Stimulated activated memory B cell treated with anti-CD40 and anti-IgM and Interleukin-4, amounts not matched to agents 10 μg/mL and 1 μg/mL and 100 μg/mL, for 72 hours (primary cell): ENCODE measurements at regions not wholly inside any gene's neighbourhood (a gene's known extent, or its start where the extent isn't known, plus 50 kb on each side); places are given as distances from the start of the nearest gene placed in this dataset.
A peak's percentile ranks its signal among the peaks of the same experiment; 100 is the strongest.
"Not testable (repeated sequence)": the region's sequence is repeated elsewhere in the genome, so short reads cannot be mapped to it uniquely, and the experiment has no call there.

Experiments used
- ATAC-seq: fragments of 150-1000 bp; cut with Tn5 transposase; 2 replicates; pipeline ENCODE4 v1.10.0; 2021
- H3K27ac Mint-ChIP-seq: one replicate; pipeline ENCODE4 v1.8.0; 2022; ENCODE audit warnings: mild to moderate bottlenecking, mixed read lengths
- H3K27me3 Mint-ChIP-seq: one replicate; pipeline ENCODE4 v1.8.0; 2022; ENCODE audit warnings: mixed read lengths
- H3K36me3 Mint-ChIP-seq: one replicate; pipeline ENCODE4 v1.8.0; 2022; ENCODE audit warnings: mixed read lengths
- H3K4me1 Mint-ChIP-seq: one replicate; pipeline ENCODE4 v1.8.0; 2022; ENCODE audit warnings: mixed read lengths
- H3K4me3 Mint-ChIP-seq: one replicate; pipeline ENCODE4 v1.8.0; 2022; ENCODE audit warnings: mild to moderate bottlenecking, moderate library complexity, mixed read lengths
- H3K9me3 Mint-ChIP-seq: one replicate; pipeline ENCODE4 v1.8.0; 2022; ENCODE audit warnings: mixed read lengths

DNA sequence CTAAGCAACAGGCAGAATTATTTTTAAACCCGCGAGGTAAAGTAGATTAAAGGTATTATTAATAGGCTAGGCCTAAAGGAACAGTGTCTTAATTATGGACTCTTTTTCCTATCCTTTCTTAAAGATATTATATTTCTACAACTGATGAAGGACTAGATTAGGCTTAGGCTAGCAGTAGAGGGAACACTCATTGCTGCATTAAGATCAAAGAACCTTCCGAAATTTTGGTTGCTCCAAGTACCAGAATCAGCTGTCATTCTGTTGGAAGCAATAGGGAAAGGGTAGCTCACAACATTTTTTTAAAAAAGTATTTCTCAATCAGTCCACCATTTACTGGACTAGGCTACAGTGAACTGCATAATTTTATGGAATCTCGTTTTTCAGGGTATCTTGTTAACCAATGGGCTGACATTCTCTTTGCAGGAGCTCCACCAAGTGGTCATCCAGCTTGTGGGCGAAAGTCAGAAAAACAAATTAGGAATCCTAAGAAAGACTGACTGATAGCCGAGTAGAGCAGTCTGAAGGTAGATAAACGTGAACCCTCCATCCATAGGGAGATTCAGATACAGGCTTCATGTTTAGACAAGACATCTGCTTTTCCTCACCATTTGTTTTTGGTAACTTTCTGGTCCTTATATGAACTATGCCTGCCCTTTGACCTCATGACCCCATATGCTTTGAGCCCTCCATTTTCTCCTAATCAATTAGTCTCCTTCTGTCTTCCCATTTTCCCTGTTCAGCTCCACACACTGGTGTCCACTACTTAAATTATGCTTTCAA is 103.6 kb upstream of the CHD1 start:
- Mint-ChIP-seq H3K4me1 (peaks cover 78% of the 10 kb centered on the region), H3K36me3 (no peaks in the 10 kb centered on the region), H3K27me3 (no peaks in the 10 kb centered on the region), H3K27ac (peak overlapping the region; percentile 80), H3K4me3 (peak overlapping the region; percentile 80), H3K9me3 (no peaks in the 10 kb centered on the region)
- ATAC-seq = peak; percentile 57

DNA sequence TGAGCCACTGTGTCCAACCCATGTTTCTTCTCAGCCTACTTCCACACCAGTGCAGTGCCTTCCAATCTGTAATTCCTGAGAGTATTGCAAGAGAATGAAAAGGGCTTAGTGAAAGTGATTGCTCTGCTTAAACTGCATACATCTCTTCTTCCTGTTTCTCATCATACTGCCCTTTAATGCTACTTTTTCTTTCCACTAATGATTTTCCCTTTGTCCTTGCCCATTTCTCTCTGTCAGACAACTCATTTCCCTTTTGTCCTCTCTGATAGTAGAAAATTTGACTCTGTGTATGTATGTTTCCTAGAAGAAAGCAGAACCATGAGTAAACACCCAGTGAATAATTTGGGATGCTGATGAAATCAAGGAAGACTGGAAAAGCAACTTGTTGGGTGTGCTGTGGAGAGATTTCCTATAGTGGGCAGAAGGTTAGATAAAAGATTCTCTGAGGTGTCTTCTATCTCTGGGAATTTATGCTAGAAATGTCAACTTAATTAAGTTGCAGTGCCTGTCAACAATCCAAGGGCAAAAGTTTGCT is 102.2 kb upstream of the CHD1 start:
- H3K27me3 Mint-ChIP-seq = no peaks in the 10 kb centered on the region
- peak overlapping the region; percentile 1 for H3K4me3 Mint-ChIP-seq
- no peaks in the 10 kb centered on the region for H3K9me3 Mint-ChIP-seq
- no peak for ATAC-seq
- H3K36me3 Mint-ChIP-seq = no peaks in the 10 kb centered on the region
- H3K4me1 Mint-ChIP-seq = peaks cover 79% of the 10 kb centered on the region
- peak overlapping the region; percentile 87 for H3K27ac Mint-ChIP-seq

DNA sequence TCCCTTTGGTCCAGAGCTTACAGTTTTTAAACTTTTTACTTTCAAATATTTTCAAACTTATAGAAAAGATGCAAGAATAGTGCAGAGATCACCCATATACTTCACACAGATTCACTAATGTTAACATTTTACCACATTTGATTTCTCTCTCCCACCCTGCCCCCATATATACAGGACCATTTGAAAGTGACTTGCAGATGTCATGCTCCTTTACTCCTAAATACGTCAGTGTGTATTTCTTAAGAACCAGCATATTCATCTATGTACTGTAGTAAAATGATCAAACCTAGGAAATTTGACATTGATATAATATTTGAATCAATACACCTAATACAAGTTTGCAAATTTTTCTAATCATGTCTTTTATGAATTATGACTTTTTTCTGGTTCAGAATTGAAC is 100.4 kb upstream of the CHD1 start:
- no peaks in the 10 kb centered on the region for H3K36me3 Mint-ChIP-seq
- no peak for ATAC-seq
- H3K4me3 Mint-ChIP-seq = no peak overlapping the region
- H3K27ac Mint-ChIP-seq = peak overlapping the region; percentile 87
- H3K9me3 Mint-ChIP-seq = no peaks in the 10 kb centered on the region
- no peaks in the 10 kb centered on the region for H3K27me3 Mint-ChIP-seq
- peaks cover 91% of the 10 kb centered on the region for H3K4me1 Mint-ChIP-seq

DNA sequence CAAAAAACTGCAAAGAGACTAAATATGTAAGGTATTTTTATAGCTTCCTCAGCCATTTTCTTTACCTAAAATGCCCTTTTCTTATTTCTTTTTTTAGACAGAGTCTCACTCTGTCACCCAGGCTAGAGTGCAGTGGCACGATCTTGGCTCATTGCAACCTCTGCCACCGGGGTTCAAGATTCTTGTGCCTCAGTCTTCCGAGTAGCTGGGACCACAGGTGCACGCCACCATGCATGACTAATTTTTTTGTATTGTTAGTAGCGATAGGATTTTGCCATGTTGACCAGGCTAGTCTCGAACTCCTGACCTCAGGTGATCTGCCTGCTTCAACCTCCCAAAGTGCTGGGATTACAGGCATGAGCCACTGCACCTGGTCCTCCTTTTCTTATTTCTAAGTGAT is 99.4 kb upstream of the CHD1 start:
- not testable (repeated sequence) for ATAC-seq
- peaks cover 82% of the 10 kb centered on the region for H3K4me1 Mint-ChIP-seq

DNA sequence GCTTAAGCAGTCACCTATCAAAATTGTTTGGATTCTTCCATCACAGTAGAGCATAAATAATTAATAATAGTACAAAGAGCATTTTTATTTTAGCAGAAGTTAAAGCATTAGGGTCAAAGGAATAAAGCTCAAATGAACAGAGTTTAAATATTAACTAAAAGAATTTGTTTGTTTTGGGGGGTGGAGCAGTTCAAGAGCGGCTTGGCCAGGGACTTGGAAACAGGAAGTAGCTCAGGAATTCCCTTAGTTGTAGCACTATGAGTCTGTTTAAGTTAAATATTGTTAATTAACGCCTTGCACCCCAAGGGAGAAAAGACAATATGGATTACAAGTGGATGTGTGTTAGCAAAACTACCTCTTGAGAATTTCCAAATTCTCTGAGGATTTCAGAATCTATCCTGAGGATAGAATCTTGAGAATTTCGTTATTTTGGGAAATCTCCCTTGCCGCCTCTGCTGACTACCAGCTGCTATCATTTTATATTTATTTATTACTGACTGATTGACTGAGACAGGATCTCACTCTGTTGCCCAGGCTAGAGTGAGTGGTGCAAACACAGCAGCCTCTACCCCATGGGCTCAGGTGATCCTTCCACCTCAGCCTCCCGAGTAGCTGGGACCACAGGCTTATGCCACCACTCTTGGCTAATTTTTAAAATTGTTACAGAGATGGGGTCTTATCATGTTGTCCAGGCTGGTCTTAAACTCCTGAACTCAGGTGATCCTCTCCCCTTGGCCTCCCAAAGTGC is 96.7 kb upstream of the CHD1 start:
- Mint-ChIP-seq H3K4me1 (peaks cover 60% of the 10 kb centered on the region), H3K27ac (peak overlapping the region; percentile 87)
- no peak for ATAC-seq

More for the DNA sequence above, 99.4 kb upstream of the CHD1 start:
- not testable (repeated sequence) for H3K36me3 Mint-ChIP-seq, H3K9me3 Mint-ChIP-seq, H3K27me3 Mint-ChIP-seq
- peak overlapping the region; percentile 29 for H3K4me3 Mint-ChIP-seq
- peak overlapping the region; percentile 87 for H3K27ac Mint-ChIP-seq

DNA sequence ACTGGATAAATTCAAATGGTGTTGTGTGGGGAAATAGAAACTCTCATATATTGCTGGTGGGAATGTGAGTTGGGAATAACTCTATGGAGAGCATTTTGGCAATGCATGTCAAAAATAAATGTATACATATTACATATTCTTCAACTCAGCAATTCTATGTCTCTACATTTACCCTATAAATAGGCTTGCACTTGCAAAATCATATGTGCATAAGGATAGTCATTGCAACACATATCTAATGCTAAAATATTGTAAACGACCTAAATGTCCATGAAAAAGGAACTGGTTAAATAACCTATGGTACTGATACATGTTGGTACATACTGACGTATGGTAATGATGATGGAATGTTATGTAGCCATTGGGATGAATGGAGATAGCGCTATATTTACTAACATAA is 94.5 kb upstream of the CHD1 start:
- H3K27ac Mint-ChIP-seq = no peak overlapping the region
- no peaks in the 10 kb centered on the region for H3K27me3 Mint-ChIP-seq
- H3K4me3 Mint-ChIP-seq = no peak overlapping the region
- H3K36me3 Mint-ChIP-seq = no peaks in the 10 kb centered on the region
- no peaks in the 10 kb centered on the region for H3K9me3 Mint-ChIP-seq
- ATAC-seq = no peak
- peaks cover 47% of the 10 kb centered on the region for H3K4me1 Mint-ChIP-seq

More for the DNA sequence above, 96.7 kb upstream of the CHD1 start:
- Mint-ChIP-seq H3K4me3 (no peak overlapping the region), H3K9me3 (no peaks in the 10 kb centered on the region), H3K36me3 (no peaks in the 10 kb centered on the region), H3K27me3 (no peaks in the 10 kb centered on the region)

DNA sequence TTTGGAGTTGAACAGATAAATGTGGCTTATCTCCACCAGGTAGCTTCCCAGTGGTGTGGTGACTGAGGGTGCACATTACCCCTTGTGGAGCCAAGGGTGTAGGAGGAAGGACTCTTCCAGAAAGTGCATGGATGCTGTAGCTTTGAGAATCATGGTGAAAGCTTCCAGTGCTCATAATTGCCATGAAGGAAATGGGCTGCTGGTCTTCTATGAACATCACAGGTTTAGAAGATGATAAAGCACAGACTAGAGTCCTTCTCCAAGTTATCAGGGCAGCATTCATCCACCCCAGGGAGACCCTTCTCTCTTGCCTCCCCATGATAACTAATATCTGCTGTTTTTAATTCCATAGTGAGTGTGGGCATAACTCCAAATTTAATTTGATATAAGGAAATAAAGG is 93.4 kb upstream of the CHD1 start:
- Mint-ChIP-seq H3K9me3 (no peaks in the 10 kb centered on the region), H3K36me3 (no peaks in the 10 kb centered on the region), H3K27me3 (no peaks in the 10 kb centered on the region), H3K4me1 (peaks cover 37% of the 10 kb centered on the region), H3K27ac (no peak overlapping the region), H3K4me3 (no peak overlapping the region)
- ATAC-seq = no peak

DNA sequence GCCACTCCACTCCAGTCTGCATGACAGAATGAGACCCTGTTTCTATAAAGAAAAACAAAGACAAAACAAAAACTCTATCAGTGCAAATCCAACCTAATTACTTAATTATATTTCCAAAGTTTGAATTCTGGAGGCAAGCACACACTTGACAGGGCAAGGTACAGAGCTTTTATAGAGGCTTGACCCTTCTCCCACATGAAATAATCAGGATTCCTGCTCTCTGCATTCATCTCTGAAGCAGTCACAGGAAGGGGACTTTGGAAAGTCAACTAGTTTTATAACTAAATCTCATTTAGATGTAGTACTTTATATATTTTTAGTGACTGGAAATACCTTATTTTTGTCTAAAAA is 91.9 kb upstream of the CHD1 start:
- no peaks in the 10 kb centered on the region for H3K9me3 Mint-ChIP-seq
- no peaks in the 10 kb centered on the region for H3K36me3 Mint-ChIP-seq
- ATAC-seq = no peak
- H3K4me3 Mint-ChIP-seq = no peak overlapping the region
- peaks cover 22% of the 10 kb centered on the region for H3K4me1 Mint-ChIP-seq
- no peak overlapping the region for H3K27ac Mint-ChIP-seq
- no peaks in the 10 kb centered on the region for H3K27me3 Mint-ChIP-seq

DNA sequence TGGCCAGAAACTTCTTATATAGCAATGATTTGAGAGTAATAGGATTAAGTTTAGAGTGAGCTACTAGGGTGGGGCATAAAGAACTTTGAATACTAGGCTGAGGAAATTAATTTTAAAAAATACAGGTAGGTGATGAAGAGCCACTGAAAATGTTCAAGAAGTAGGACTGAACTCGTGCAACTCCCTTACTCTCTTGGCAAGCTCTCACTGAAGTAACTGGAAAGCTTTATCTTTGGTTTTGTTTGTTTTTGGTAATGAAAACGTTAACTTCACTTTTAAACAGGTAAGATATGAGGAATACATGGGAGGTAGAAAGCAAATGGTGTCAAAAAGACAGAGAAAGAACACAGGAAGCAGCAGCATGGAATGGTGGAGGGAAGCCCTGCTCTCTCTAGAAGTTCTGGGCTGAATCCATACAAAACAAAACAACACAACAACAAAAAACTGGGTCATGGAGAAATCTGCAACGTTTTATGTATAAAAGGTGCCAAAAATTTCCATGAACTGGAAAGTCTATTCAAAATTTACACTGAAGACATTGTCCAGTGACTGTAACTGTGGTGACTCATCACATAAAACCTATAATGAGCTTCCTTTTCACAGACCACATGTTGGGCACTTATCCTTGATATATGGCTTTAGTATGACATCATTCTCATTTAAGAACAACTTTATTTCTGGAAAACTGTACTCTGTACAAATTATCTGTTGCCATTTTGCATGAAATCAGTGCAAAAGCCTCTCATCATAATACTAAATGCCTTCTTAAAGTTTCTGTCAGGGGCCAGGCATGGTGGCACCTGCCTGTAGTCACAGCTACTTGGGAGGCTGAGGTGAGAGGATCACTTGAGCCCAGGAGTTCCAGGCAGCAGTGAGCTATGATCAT is 91.2 kb upstream of the CHD1 start:
- Mint-ChIP-seq H3K9me3 (no peaks in the 10 kb centered on the region), H3K36me3 (no peaks in the 10 kb centered on the region), H3K4me3 (no peak overlapping the region), H3K4me1 (peaks cover 18% of the 10 kb centered on the region), H3K27ac (no peak overlapping the region), H3K27me3 (no peaks in the 10 kb centered on the region)
- ATAC-seq = no peak

DNA sequence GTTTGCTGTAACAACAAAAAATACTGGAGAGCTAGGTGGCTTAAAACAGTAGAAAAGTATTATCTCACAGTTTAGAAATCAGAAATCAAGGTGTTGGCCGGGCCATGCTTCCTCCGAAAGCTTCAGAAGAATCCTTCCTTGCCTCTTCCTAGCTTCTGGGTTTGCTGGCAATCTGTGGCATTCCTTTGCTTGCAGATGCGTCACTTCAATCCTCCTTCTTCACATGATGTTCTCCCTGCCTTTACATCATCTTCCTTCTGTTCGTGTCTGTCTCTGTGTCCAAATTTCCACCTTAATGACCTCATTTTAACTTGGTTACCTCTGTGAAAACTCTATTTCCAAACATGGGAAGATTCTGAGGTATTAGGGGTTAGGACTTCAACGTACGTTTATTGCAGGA is 90.4 kb upstream of the CHD1 start:
- peaks cover 10% of the 10 kb centered on the region for H3K4me1 Mint-ChIP-seq
- ATAC-seq = no peak
- H3K9me3 Mint-ChIP-seq = no peaks in the 10 kb centered on the region
- H3K4me3 Mint-ChIP-seq = no peak overlapping the region
- no peaks in the 10 kb centered on the region for H3K36me3 Mint-ChIP-seq
- H3K27ac Mint-ChIP-seq = no peak overlapping the region
- H3K27me3 Mint-ChIP-seq = no peaks in the 10 kb centered on the region

DNA sequence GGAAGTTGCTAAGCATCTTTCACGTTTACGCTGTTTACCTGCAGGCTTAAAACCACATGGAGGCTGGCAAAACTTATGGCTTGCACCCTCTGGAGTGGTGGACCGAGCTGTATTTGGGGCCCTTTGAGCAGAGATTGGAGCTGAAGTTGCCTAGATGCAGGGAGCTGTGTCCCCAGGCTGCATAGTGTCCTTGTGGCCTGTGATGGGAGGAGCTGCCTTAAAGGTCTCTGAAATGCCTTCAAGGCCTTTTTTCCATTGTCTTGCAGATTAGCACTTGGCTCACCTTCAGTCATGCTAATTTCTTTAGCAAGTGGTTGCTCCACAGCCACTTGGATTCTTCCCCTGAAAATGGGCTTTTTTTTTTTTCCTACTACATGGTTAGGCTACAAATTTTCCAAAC is 81.5 kb upstream of the CHD1 start:
- H3K4me1 Mint-ChIP-seq = peaks cover 6% of the 10 kb centered on the region
- no peak overlapping the region for H3K27ac Mint-ChIP-seq
- ATAC-seq = no peak
- no peak overlapping the region for H3K4me3 Mint-ChIP-seq
- H3K36me3 Mint-ChIP-seq = no peaks in the 10 kb centered on the region
- H3K9me3 Mint-ChIP-seq = no peaks in the 10 kb centered on the region
- no peaks in the 10 kb centered on the region for H3K27me3 Mint-ChIP-seq

DNA sequence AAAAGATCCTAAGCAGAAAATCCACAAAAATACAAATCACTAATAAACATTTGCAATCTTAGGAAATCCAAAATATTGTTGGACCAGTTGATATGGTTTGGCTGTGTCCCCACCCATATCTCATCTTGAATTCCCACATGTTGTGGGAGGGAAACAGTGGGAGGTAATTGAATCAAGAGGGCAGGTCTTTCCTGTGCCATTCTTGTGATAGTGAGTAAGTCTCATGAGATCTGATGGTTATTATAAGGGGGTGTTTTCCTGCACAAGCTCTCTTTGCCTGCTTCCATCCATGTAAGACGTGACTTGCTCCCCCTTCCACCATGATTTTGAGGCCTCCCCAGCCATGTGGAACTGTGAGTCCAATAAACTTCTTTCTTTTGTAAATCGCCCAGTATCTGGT is 79.2 kb upstream of the CHD1 start:
- not testable (repeated sequence) for ATAC-seq, H3K9me3 Mint-ChIP-seq, H3K36me3 Mint-ChIP-seq, H3K27ac Mint-ChIP-seq, H3K27me3 Mint-ChIP-seq, H3K4me3 Mint-ChIP-seq
- H3K4me1 Mint-ChIP-seq = peaks cover 17% of the 10 kb centered on the region

DNA sequence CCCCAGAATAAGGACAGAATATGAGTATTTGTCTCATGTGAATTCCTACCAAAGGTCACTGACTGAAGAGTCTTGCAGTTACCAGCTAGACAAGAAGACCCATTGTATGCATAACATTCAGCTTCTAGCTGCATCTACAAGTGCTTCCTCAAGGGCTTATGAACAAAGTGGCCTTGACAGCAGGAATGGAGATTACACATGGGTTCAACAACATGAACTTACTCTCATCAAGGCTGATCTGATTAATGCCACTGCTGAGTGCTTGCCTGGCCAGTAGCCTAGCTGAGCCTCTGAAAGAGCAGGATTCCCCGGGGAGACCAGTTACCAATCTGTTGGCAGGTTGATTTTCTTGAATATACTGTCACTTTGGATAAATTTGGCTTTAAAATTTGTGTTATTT is 76.7 kb upstream of the CHD1 start:
- no peak overlapping the region for H3K4me3 Mint-ChIP-seq
- H3K4me1 Mint-ChIP-seq = peaks cover 22% of the 10 kb centered on the region
- H3K27me3 Mint-ChIP-seq = no peaks in the 10 kb centered on the region
- ATAC-seq = peak; percentile 13
- peaks cover 3% of the 10 kb centered on the region for H3K9me3 Mint-ChIP-seq
- no peaks in the 10 kb centered on the region for H3K36me3 Mint-ChIP-seq
- peak overlapping the region; percentile 72 for H3K27ac Mint-ChIP-seq

DNA sequence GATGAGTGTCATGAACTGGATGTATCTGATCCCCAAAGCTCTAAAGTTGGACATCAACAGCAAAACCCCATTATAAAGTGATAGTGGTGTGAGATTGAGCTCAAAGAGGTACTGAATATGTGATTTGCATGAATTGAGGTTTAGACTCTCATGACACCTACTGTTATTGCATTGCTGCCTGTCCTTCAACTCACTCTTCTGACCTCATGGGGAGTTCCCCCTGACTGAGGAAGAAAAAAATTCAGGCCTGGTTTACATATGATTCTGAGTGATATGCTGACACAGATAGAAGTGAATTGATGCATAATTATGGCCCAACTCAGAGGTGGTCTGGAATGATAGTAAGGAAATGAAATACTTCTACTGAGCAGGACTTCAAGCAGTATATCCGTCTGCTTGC is 76.2 kb upstream of the CHD1 start:
- ATAC-seq = peak; percentile 100
- Mint-ChIP-seq H3K4me1 (peaks cover 22% of the 10 kb centered on the region), H3K27ac (peak overlapping the region; percentile 72), H3K27me3 (no peaks in the 10 kb centered on the region), H3K36me3 (no peaks in the 10 kb centered on the region), H3K9me3 (peaks cover 3% of the 10 kb centered on the region), H3K4me3 (no peak overlapping the region)

DNA sequence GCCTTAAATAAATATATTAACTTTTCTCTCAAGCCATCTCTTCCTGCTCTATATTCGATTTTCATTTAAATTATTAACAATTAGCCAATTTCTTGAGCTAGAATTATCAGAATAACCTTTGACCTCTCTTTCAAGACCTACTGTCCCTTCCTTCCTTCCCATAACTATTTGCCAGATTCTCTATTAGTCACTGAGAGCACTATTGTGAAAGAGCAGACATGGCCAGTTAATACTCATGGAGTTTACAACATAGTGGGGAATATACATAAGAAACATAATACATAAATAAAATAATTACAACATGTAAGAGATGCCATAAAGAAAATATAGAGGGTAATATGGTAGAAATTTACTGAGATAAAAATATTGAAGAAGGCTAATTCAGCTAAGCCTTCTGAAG is 72.1 kb upstream of the CHD1 start:
- no peak overlapping the region for H3K4me3 Mint-ChIP-seq
- no peaks in the 10 kb centered on the region for H3K36me3 Mint-ChIP-seq
- H3K4me1 Mint-ChIP-seq = peaks cover 21% of the 10 kb centered on the region
- H3K27ac Mint-ChIP-seq = no peak overlapping the region
- ATAC-seq = no peak
- H3K9me3 Mint-ChIP-seq = peaks cover 3% of the 10 kb centered on the region
- H3K27me3 Mint-ChIP-seq = no peaks in the 10 kb centered on the region
